Osteoblast (primary cell): ENCODE measurements at regions not wholly inside any gene's neighbourhood (a gene's known extent, or its start where the extent isn't known, plus 50 kb on each side); places are given as distances from the start of the nearest gene placed in this dataset.

Experiments used
- DNase-seq: peaks from one replicate; pipeline ENCODE4 v3.0.0; 2011; ENCODE audit warnings: low spot score, mixed read lengths; ENCODE audit not compliant: insufficient read length; ENCODE audit errors: missing footprints
- H2AFZ ChIP-seq: 2 replicates; pipeline ENCODE4 v1.6.0; 2011; ENCODE audit warnings: mild to moderate bottlenecking, low read length
- H3K27ac ChIP-seq: 2 replicates; pipeline ENCODE4 v1.5.1; 2011; ENCODE audit warnings: mild to moderate bottlenecking, low read depth, low read length, moderate library complexity
- H3K27me3 ChIP-seq: 2 replicates; pipeline ENCODE4 v1.6.0; 2012; ENCODE audit warnings: mild to moderate bottlenecking, control low read depth, inconsistent platforms, low read length, moderate library complexity; ENCODE audit not compliant: insufficient read depth
- H3K36me3 ChIP-seq: 2 replicates; pipeline ENCODE4 v1.5.1; 2011; ENCODE audit warnings: mild to moderate bottlenecking, low read length, control low read depth, moderate library complexity; ENCODE audit not compliant: insufficient read depth
- H3K4me1 ChIP-seq: 2 replicates; pipeline ENCODE4 v1.5.1; 2011; ENCODE audit warnings: mild to moderate bottlenecking, low read length, control low read depth, moderate library complexity; ENCODE audit not compliant: insufficient read depth
- H3K4me2 ChIP-seq: 2 replicates; pipeline ENCODE4 v1.6.0; 2011; ENCODE audit warnings: mild to moderate bottlenecking, low read length; ENCODE audit not compliant: insufficient read depth
- H3K4me3 ChIP-seq: fragments of 200-600 bp; sonication (generic); 3 replicates; pipeline ENCODE4 v1.5.1; 2012; ENCODE audit warnings: mild to moderate bottlenecking, low read length, inconsistent platforms; ENCODE audit not compliant: insufficient read depth
- H3K79me2 ChIP-seq: 2 replicates; pipeline ENCODE4 v1.6.0; 2012; ENCODE audit warnings: mild to moderate bottlenecking, low read length, control low read depth, inconsistent platforms; ENCODE audit not compliant: insufficient read depth
- H3K9me3 ChIP-seq: 2 replicates; pipeline ENCODE4 v1.5.1; 2011; ENCODE audit warnings: low read depth, low read length, control low read depth
- H4K20me1 ChIP-seq: 2 replicates; pipeline ENCODE4 v1.6.0; 2012; ENCODE audit warnings: mild to moderate bottlenecking, low read length, control low read depth; ENCODE audit not compliant: insufficient read depth
- CTCF ChIP-seq: IDR thresholded peaks from 2 replicates; pipeline ENCODE4 v1.5.1; 2011; ENCODE audit warnings: mild to moderate bottlenecking, low read depth, low read length, moderate library complexity; ENCODE audit errors: extremely low read depth

GRCh38 chr11:44398266-44399030 is 88.5 kb upstream of the ALX4 start:
- H4K20me1 ChIP-seq: no peaks in the 10 kb centered on the region
- H3K79me2 ChIP-seq: no peaks in the 10 kb centered on the region
- no peak for DNase-seq
- no peak overlapping the region for H3K27ac ChIP-seq
- H3K4me1 ChIP-seq: no peaks in the 10 kb centered on the region
- peaks cover 29% of the 10 kb centered on the region for H3K27me3 ChIP-seq
- no peaks in the 10 kb centered on the region for H3K9me3 ChIP-seq
- no peak overlapping the region for H3K4me2 ChIP-seq
- no peak overlapping the region for H2AFZ ChIP-seq
- no peaks in the 10 kb centered on the region for H3K36me3 ChIP-seq
- H3K4me3 ChIP-seq: no peak overlapping the region
- TF ChIP-seq CTCF: no peak

- no peak overlapping the region for H3K27ac ChIP-seq
- no peak for TF ChIP-seq CTCF
- H3K4me2 ChIP-seq: no peak overlapping the region
- no peak overlapping the region for H3K4me3 ChIP-seq
- H3K9me3 ChIP-seq: no peaks in the 10 kb centered on the region
- no peaks in the 10 kb centered on the region for H3K36me3 ChIP-seq
- peaks cover 31% of the 10 kb centered on the region for H3K27me3 ChIP-seq
- H3K79me2 ChIP-seq: no peaks in the 10 kb centered on the region
- H3K4me1 ChIP-seq: no peaks in the 10 kb centered on the region
- H4K20me1 ChIP-seq: no peaks in the 10 kb centered on the region
- DNase-seq: no peak
- no peak overlapping the region for H2AFZ ChIP-seq
Observed at GRCh38 chr11:44399968-44400367, 90.0 kb upstream of the ALX4 start.

DNA sequence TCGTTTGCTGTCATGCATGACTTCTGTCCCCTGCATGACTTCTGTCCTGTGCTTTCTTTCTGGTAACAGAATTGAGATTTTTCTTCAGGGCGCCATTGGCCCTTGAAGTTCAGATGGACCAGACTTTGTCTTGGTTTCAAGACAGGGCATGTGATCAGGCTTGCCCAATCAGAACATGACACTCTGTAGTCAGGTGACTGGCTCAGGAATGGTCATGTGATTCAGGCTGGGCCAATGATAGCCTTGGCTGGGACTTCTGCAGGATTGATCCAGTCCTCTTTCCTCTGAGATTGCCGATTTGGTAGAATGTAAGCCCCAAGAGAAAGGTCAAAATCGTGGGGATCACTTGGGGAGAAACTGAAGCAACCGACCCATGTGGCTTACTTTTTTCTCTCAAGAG is 90.5 kb upstream of the ALX4 start:
- Histone ChIP-seq H3K9me3 (no peaks in the 10 kb centered on the region), H3K27ac (no peak overlapping the region), H4K20me1 (no peaks in the 10 kb centered on the region), H3K36me3 (no peaks in the 10 kb centered on the region), H3K79me2 (no peaks in the 10 kb centered on the region), H3K27me3 (peaks cover 35% of the 10 kb centered on the region), H2AFZ (no peak overlapping the region), H3K4me1 (no peaks in the 10 kb centered on the region), H3K4me2 (no peak overlapping the region), H3K4me3 (no peak overlapping the region)
- no peak for DNase-seq
- no peak for TF ChIP-seq CTCF

GRCh38 chr11:44402466-44403075 is 92.6 kb upstream of the ALX4 start:
- DNase-seq: no peak
- Histone ChIP-seq H4K20me1 (no peaks in the 10 kb centered on the region), H3K27ac (no peak overlapping the region), H2AFZ (no peak overlapping the region), H3K4me1 (no peaks in the 10 kb centered on the region), H3K9me3 (no peaks in the 10 kb centered on the region), H3K79me2 (no peaks in the 10 kb centered on the region), H3K4me3 (no peak overlapping the region), H3K27me3 (peaks cover 42% of the 10 kb centered on the region), H3K36me3 (no peaks in the 10 kb centered on the region), H3K4me2 (no peak overlapping the region)
- TF ChIP-seq CTCF: no peak
